ENCODE measurements at regions not wholly inside any gene's neighbourhood (a gene's known extent, or its start where the extent isn't known, plus 50 kb on each side); places are given as distances from the start of the nearest gene placed in this dataset.

DNA sequence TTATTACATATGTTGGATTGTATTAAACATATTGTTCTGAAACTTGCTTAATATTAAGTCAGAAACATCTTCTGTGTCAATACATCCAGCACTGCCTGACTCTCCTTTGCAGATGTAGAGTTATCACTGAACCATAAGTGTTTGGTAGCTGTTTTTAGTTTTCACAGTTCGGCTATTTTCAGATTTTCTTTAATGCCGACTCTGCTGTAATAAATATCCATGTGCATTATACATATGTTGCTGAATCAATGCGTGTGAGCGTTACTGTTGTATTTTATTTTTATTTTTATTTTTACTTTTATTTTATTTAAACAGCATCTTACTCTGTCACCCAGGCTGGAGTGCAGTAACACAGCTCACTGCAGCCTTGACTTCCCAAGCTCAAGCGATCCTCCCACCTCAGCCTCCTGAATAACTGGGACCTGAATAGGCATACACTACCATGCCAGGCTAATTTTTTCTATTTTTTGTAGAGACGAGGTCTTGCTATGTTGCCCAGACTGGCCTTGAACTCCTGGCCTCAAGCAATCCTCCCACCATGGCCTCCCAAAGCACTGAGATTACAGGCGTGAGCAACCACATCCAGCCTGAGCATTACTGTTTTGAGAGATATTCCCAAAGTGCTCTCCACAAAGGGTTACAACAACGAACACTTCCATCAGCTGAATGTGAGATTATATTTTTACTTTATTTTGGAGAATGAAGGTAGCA, 50.7 kb upstream of the NOCT start:
- no TSS peak for BruUV-seq (replicated peaks)
- H3K4me3 Mint-ChIP-seq (ENCODE audit: unreplicated experiment) = no peak overlapping the region
- no peak for DNase-seq (ENCODE audit: unreplicated experiment)
- intact Hi-C loops (cut with micrococcal nuclease) = no loop called here
- ChIA-PET POLR2A (interaction anchor here (0.7 kb wide), 2 partner anchors 39 to 1545 kb away, joined by 3 read pairs; no protein-coding TSS in a partner anchor), CTCF (interaction anchor here (0.7 kb wide), 1 partner anchor 966 kb away, joined by 3 read pairs; no protein-coding TSS in a partner anchor)
- TF ChIP-seq, protein P1, sequence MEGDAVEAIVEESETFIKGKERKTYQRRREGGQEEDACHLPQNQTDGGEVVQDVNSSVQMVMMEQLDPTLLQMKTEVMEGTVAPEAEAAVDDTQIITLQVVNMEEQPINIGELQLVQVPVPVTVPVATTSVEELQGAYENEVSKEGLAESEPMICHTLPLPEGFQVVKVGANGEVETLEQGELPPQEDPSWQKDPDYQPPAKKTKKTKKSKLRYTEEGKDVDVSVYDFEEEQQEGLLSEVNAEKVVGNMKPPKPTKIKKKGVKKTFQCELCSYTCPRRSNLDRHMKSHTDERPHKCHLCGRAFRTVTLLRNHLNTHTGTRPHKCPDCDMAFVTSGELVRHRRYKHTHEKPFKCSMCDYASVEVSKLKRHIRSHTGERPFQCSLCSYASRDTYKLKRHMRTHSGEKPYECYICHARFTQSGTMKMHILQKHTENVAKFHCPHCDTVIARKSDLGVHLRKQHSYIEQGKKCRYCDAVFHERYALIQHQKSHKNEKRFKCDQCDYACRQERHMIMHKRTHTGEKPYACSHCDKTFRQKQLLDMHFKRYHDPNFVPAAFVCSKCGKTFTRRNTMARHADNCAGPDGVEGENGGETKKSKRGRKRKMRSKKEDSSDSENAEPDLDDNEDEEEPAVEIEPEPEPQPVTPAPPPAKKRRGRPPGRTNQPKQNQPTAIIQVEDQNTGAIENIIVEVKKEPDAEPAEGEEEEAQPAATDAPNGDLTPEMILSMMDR (IDR thresholded peaks at IDR 0.05; ENCODE audit: unreplicated experiment) = no peak
- no peaks in the 10 kb centered on the region for H3K36me3 Mint-ChIP-seq (ENCODE audit: insufficient read depth, unreplicated experiment)
- no peaks in the 10 kb centered on the region for H3K9me3 Mint-ChIP-seq (ENCODE audit: unreplicated experiment)
- H3K27ac Mint-ChIP-seq (ENCODE audit: low read depth, unreplicated experiment) = no peak overlapping the region
- peaks cover 5% of the 10 kb centered on the region for H3K4me1 Mint-ChIP-seq (ENCODE audit: insufficient read depth, unreplicated experiment)
- H3K27me3 Mint-ChIP-seq (ENCODE audit: insufficient read depth, unreplicated experiment) = no peaks in the 10 kb centered on the region

DNA sequence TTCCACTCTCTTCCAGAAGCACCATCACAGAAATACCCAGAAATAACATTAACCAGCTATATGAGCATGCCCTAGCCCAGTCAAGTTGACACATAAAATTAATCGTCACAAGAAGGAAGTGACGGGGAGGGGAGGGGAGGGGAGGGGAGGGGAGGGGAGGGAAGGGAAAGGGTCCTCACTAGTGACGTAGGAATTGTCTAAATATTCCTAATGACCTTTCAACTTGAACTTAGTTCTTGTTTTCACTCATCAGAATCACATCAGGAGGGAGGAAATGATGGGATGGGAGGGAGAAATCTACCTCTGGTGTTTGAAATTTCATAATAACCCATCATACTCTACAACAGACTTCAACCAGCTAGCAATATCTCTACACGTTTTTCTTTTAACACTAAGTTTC, 52.2 kb upstream of the NOCT start:
- Mint-ChIP-seq H3K9me3 (ENCODE audit: unreplicated experiment) (no peaks in the 10 kb centered on the region), H3K27ac (ENCODE audit: low read depth, unreplicated experiment) (no peak overlapping the region), H3K4me3 (ENCODE audit: unreplicated experiment) (no peak overlapping the region), H3K27me3 (ENCODE audit: insufficient read depth, unreplicated experiment) (no peaks in the 10 kb centered on the region), H3K4me1 (ENCODE audit: insufficient read depth, unreplicated experiment) (peaks cover 5% of the 10 kb centered on the region), H3K36me3 (ENCODE audit: insufficient read depth, unreplicated experiment) (no peaks in the 10 kb centered on the region)
- DNase-seq (ENCODE audit: unreplicated experiment) = no peak
- TF ChIP-seq, protein P1 (IDR thresholded peaks at IDR 0.05; ENCODE audit: unreplicated experiment) = no peak
- BruUV-seq (replicated peaks) = no TSS peak
- ChIA-PET POLR2A (interaction anchor here (2.7 kb wide), 1 partner anchor 51 kb away, joined by 7 read pairs; no protein-coding TSS in a partner anchor), CTCF (interaction anchor here (0.9 kb wide), 1 partner anchor 67 kb away, joined by 4 read pairs; no protein-coding TSS in a partner anchor)
- intact Hi-C loops (cut with micrococcal nuclease) = no loop called here

DNA sequence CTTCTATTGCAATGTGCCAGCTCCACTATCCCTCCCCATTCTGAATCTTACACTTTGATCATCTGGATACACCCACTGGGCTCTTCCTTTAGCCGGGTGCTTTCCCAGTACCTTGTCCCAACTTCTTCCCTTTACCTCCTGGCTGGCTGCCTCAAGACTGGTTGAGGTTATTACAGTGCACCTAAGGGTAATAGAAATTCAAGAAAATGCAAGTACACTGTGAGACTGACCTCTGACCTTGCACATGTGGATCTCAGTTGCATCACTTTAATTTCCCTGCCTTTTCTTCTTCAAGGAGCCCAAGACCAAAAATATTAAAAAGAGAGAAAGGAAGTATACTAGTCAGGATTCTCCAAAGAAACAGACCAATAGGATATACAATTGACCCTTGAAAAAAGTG, 53.9 kb upstream of the NOCT start:
- CTCF ChIA-PET = no interaction called here
- POLR2A ChIA-PET = interaction anchor here (0.5 to 2.7 kb wide), 3 partner anchors 19 to 340 kb away, joined by 3 to 7 read pairs (median 3); partner anchors contain the start of gene NAA15

GRCh38 chr4:138961129-138961528, 54.5 kb upstream of the NOCT start:
- no peaks in the 10 kb centered on the region for H3K9me3 Mint-ChIP-seq (ENCODE audit: unreplicated experiment)
- no peak overlapping the region for H3K27ac Mint-ChIP-seq (ENCODE audit: low read depth, unreplicated experiment)
- ChIA-PET POLR2A (interaction anchor here (0.5 to 2.7 kb wide), 3 partner anchors 19 to 340 kb away, joined by 3 to 7 read pairs (median 3); partner anchors contain the start of gene NAA15), CTCF (no interaction called here)
- TF ChIP-seq, protein P1 (IDR thresholded peaks at IDR 0.05; ENCODE audit: unreplicated experiment) = no peak
- no peak overlapping the region for H3K4me3 Mint-ChIP-seq (ENCODE audit: unreplicated experiment)
- H3K36me3 Mint-ChIP-seq (ENCODE audit: insufficient read depth, unreplicated experiment) = no peaks in the 10 kb centered on the region
- intact Hi-C loops (cut with micrococcal nuclease) = no loop called here
- no TSS peak for BruUV-seq (replicated peaks)
- H3K27me3 Mint-ChIP-seq (ENCODE audit: insufficient read depth, unreplicated experiment) = no peaks in the 10 kb centered on the region
- no peak for DNase-seq (ENCODE audit: unreplicated experiment)
- peaks cover 5% of the 10 kb centered on the region for H3K4me1 Mint-ChIP-seq (ENCODE audit: insufficient read depth, unreplicated experiment)

More for the DNA sequence above, 53.9 kb upstream of the NOCT start:
- H3K9me3 Mint-ChIP-seq (ENCODE audit: unreplicated experiment) = no peaks in the 10 kb centered on the region
- BruUV-seq (replicated peaks) = no TSS peak
- intact Hi-C loops (cut with micrococcal nuclease) = no loop called here
- H3K27me3 Mint-ChIP-seq (ENCODE audit: insufficient read depth, unreplicated experiment) = no peaks in the 10 kb centered on the region
- no peaks in the 10 kb centered on the region for H3K36me3 Mint-ChIP-seq (ENCODE audit: insufficient read depth, unreplicated experiment)
- no peak overlapping the region for H3K27ac Mint-ChIP-seq (ENCODE audit: low read depth, unreplicated experiment)
- TF ChIP-seq, protein P1 (IDR thresholded peaks at IDR 0.05; ENCODE audit: unreplicated experiment) = no peak
- H3K4me1 Mint-ChIP-seq (ENCODE audit: insufficient read depth, unreplicated experiment) = peaks cover 5% of the 10 kb centered on the region
- no peak overlapping the region for H3K4me3 Mint-ChIP-seq (ENCODE audit: unreplicated experiment)
- DNase-seq (ENCODE audit: unreplicated experiment) = no peak

Data from MCF 10A (cell line).